Activated CD4-positive, alpha-beta T cell treated with anti-CD3 and anti-CD28 coated beads for 36 hours (primary cell): ENCODE measurements at regions not wholly inside any gene's neighbourhood (a gene's known extent, or its start where the extent isn't known, plus 50 kb on each side); places are given as distances from the start of the nearest gene placed in this dataset.
"Not testable (repeated sequence)": the region's sequence is repeated elsewhere in the genome, so short reads cannot be mapped to it uniquely, and the experiment has no call there.

ENCODE experiments used
- ATAC-seq: fragments of 200-7000 bp; cut with Tn5 transposase; one replicate; pipeline ENCODE4 v1.10.0; 2021; ENCODE audit warnings: mild to moderate bottlenecking, moderate library complexity
- CTCF ChIA-PET: fragments of 350-600 bp; sonication (Branson Sonifier 250); formaldehyde crosslinking; loops from one replicate; lab custom pipeline; 2021; ENCODE audit warnings: antibody characterized with exemption; lab: Charles Lee
- POLR2A ChIA-PET: fragments of 350-600 bp; sonication (Branson Sonifier 250); formaldehyde crosslinking; loops from one replicate; lab custom pipeline; 2021; ENCODE audit warnings: antibody characterized with exemption, inconsistent platforms; lab: Charles Lee
- DNase-seq: peaks from one replicate; pipeline ENCODE4 v3.0.0-alpha.2; 2020
- H3K27ac Mint-ChIP-seq: one replicate; pipeline ENCODE4 v1.8.0; 2021; ENCODE audit warnings: mixed read lengths
- H3K27me3 Mint-ChIP-seq: one replicate; pipeline ENCODE4 v1.8.0; 2021; ENCODE audit warnings: mixed read lengths
- H3K36me3 Mint-ChIP-seq: one replicate; pipeline ENCODE4 v1.8.0; 2021; ENCODE audit warnings: low read depth, mixed read lengths
- H3K4me1 Mint-ChIP-seq: one replicate; pipeline ENCODE4 v1.8.0; 2021; ENCODE audit warnings: mixed read lengths
- H3K4me3 Mint-ChIP-seq: one replicate; pipeline ENCODE4 v1.8.0; 2021; ENCODE audit warnings: mild to moderate bottlenecking, moderate library complexity, mixed read lengths
- H3K9me3 Mint-ChIP-seq: one replicate; pipeline ENCODE4 v1.8.0; 2021; ENCODE audit warnings: low read depth, mixed read lengths
- intact Hi-C, 2 experiments: fragments of 100-400 bp; cut with DNase I in 1 of 2; cut with micrococcal nuclease in 1 of 2; formaldehyde crosslinking; loops; one replicate each; pipeline versions ENCODE4 v1.14.2 to v1.15.1; 2022 to 2024; cut with DNase I, micrococcal nuclease

DNA sequence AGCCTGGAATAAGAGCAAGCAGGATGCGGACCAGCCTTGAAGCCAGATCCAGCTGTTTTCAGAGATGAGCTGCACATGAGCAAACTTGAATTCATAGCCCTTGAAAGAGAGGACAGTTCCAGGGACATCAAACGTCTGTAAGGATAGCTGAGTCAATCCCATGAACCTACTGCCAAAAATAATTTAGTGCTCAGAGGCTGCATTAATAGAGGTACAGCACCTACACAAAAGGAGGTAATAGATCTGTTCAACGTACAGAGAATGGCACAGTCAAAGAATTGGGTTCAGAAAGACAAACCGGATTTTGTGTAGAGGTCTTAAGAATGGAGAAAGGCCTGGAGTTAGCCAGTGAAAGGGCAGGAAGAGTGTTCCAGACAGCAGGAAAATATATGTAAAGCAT is 110.8 kb upstream of the ZC3H12A start:
- intact Hi-C loops = no loop called here
- Mint-ChIP-seq H3K4me3 (no peak overlapping the region), H3K4me1 (no peaks in the 10 kb centered on the region), H3K9me3 (no peaks in the 10 kb centered on the region), H3K27ac (no peak overlapping the region), H3K27me3 (peaks cover 30% of the 10 kb centered on the region), H3K36me3 (no peaks in the 10 kb centered on the region)
- ATAC-seq (no peak), DNase-seq (no peak)
- ChIA-PET CTCF (interaction anchor here (0.6 kb wide), 1 partner anchor 173 kb away, joined by 3 read pairs; no protein-coding TSS in a partner anchor), POLR2A (no interaction called here)

DNA sequence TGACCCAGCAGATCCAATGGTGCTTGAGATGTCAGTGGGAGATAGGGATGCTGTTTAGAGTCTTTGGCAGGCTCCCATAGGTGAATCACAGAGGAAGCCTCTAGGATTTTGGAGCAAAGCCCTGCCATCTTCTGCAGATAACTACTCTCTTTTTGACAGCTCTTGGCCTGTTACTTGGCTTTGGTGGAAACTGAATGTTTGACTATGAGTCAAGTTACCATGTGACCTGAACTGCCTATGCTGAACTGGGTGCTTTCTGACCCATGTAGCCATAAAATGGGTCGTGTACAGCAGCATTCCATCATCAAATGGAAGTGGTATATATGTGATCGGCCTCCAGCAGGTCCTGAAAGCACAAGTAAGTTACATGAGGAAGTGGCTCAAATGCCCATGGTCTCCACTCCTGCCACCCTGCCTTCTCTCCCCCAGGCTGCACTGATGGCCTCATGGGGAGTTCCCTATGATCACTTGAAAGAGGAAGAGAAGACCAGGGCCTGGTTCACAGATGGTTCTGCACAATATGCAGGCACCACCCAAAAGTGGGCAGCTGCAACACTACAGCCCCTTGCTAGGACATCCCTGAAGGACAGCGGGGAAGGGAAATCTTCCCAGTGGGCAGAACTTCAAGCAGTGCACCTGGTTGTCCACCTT is 105.6 kb upstream of the ZC3H12A start:
- H3K27me3 Mint-ChIP-seq = peaks cover 10% of the 10 kb centered on the region
- CTCF ChIA-PET = interaction anchor here (0.7 kb wide), 1 partner anchor 18 kb away, joined by 5 read pairs; no protein-coding TSS in a partner anchor
- ATAC-seq, H3K4me3 Mint-ChIP-seq, H3K36me3 Mint-ChIP-seq, H3K4me1 Mint-ChIP-seq, POLR2A ChIA-PET, H3K9me3 Mint-ChIP-seq, H3K27ac Mint-ChIP-seq, intact Hi-C loops, DNase-seq: not testable (repeated sequence)

DNA sequence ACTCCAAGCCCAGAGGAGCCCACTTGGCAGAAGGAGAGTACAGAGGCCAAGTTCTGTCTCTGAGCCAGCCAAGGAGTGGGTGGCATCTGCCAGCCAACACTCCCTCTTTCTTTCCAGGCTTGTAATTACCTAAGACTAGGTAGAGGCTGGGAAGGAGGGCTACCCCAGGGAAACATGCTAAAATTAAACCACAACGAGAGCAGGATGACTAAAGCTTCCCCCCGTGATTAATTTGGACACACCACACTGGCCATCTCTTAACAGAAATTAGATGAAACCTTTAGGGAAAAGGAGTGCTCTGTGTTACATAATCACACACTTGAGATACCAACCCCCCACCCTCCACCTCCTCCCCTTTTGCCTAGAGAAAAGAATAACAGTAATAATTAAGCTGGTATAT is 102.1 kb upstream of the ZC3H12A start:
- Mint-ChIP-seq H3K4me1 (no peaks in the 10 kb centered on the region), H3K4me3 (no peak overlapping the region), H3K27ac (no peak overlapping the region), H3K36me3 (no peaks in the 10 kb centered on the region), H3K27me3 (peaks cover 3% of the 10 kb centered on the region), H3K9me3 (no peaks in the 10 kb centered on the region)
- ChIA-PET POLR2A (no interaction called here), CTCF (no interaction called here)
- ATAC-seq (no peak), DNase-seq (no peak)
- intact Hi-C loops = no loop called here

DNA sequence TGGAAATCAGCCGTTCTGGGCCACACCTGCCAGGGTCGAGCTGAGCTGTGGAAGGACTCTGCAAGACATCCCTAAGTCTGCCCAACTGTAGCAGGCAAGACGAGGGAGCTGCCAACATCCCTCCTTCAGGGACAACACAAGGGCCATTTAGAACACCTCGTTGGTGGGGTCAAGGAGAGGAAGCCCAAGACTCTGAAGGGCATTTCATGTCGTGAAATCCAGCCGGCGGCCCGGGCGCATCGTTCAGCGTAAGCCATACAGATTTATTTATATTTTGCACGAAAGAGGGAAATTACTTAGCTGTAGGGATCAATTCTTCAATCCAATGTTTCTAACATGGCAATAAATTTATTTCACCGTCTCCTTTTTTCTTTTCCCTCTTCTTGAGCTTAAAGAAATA is 101.7 kb upstream of the ZC3H12A start:
- Mint-ChIP-seq H3K4me3 (no peak overlapping the region), H3K4me1 (no peaks in the 10 kb centered on the region), H3K36me3 (no peaks in the 10 kb centered on the region), H3K9me3 (no peaks in the 10 kb centered on the region), H3K27me3 (peaks cover 5% of the 10 kb centered on the region), H3K27ac (no peak overlapping the region)
- DNase-seq = no peak
- ChIA-PET POLR2A (no interaction called here), CTCF (no interaction called here)
- intact Hi-C loops = no loop called here
- no peak for ATAC-seq

DNA sequence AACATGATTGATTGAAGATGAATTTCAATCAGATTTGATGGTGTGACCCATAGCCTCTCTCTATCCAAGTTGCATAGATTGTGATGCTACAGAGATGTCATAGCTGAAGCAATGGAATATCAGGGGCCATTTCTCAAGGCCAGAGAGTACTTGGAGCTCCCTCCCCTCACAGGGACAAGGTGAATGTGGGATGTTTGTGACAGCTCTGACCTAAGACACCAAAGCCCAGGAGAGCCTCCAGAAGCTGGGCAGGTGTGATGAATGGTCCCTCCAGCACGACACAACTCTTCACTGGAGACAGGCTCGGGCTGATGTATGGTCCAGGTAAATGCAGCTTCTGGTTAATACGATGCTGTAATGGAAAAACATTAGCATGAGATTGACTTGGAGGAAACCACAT is 101.0 kb upstream of the ZC3H12A start:
- ATAC-seq (no peak), DNase-seq (no peak)
- ChIA-PET CTCF (no interaction called here), POLR2A (no interaction called here)
- intact Hi-C loops = no loop called here
- Mint-ChIP-seq H3K9me3 (no peaks in the 10 kb centered on the region), H3K4me1 (no peaks in the 10 kb centered on the region), H3K27me3 (peaks cover 11% of the 10 kb centered on the region), H3K4me3 (no peak overlapping the region), H3K27ac (no peak overlapping the region), H3K36me3 (no peaks in the 10 kb centered on the region)

DNA sequence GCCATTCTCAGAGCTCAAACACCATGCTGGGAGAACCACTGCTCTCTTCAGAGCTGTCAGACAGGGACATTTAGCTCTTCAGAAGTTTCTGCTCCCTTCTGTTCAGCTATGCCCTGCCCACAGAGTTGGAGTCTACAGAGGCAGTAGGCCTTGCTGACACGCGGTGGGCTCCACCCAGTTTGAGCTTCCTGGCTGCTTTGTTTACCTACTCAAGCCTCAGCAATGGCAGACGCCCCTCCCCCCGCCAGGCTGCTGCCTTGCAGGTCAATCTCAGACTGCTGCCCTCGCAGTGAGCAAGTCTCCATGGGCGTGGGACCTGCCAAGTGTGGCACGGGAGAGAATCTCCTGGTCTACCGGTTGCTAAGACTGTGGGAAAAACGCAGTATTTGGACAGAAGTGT is 93.8 kb upstream of the ZC3H12A start:
- intact Hi-C loops, CTCF ChIA-PET: not testable (repeated sequence)

DNA sequence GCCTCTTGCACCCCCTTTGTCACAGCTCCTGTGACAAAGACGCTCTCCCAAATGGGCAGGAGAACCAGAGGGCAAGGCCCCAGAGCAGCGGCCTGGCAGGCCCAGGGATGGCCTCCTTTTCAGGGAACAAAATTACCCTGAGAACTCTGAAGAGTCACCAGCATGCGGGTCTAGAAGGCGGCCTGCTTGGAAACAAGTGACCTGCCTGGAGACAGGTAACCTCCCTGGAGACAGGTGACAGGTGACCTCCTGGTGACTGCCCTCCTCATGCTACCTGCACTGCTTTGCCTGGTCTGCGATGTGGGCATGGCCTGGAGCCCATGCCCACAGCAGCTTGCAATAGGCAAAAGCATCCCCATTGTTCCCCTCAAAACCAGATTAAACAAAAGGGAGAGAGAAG is 86.5 kb upstream of the ZC3H12A start:
- no peak overlapping the region for H3K4me3 Mint-ChIP-seq
- H3K4me1 Mint-ChIP-seq = no peaks in the 10 kb centered on the region
- H3K36me3 Mint-ChIP-seq = no peaks in the 10 kb centered on the region
- no peak overlapping the region for H3K27ac Mint-ChIP-seq
- H3K27me3 Mint-ChIP-seq = peaks cover 12% of the 10 kb centered on the region
- POLR2A ChIA-PET = no interaction called here
- ATAC-seq (no peak), DNase-seq (no peak)
- H3K9me3 Mint-ChIP-seq = no peaks in the 10 kb centered on the region
- intact Hi-C loops = no loop called here
- CTCF ChIA-PET = no interaction called here

More for the DNA sequence above, 93.8 kb upstream of the ZC3H12A start:
- ATAC-seq, H3K27ac Mint-ChIP-seq, H3K36me3 Mint-ChIP-seq, DNase-seq, H3K9me3 Mint-ChIP-seq, H3K4me3 Mint-ChIP-seq, POLR2A ChIA-PET, H3K4me1 Mint-ChIP-seq: not testable (repeated sequence)
- H3K27me3 Mint-ChIP-seq = peaks cover 21% of the 10 kb centered on the region

DNA sequence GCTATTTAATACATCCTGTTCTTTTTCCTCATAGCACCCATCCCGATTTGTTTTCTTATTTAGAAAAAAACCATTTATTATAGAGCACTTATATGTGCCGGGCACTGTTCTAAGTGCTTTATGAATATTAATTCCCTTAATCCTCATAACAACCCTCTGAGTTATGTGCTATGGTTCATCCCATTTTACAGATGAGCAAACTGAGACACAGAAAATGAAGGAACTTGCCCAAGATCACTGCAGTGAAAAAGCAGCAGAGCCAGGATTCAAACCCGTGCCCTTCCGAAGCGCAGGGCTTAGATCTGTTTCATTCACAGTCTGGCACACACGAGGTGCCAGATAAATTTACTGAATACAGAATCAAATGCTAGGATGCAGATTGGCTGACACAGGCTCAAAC is 85.1 kb upstream of the ZC3H12A start:
- no peak for ATAC-seq
- no peak for DNase-seq
- Mint-ChIP-seq H3K9me3 (no peaks in the 10 kb centered on the region), H3K4me3 (no peak overlapping the region), H3K27ac (no peak overlapping the region), H3K4me1 (no peaks in the 10 kb centered on the region), H3K36me3 (no peaks in the 10 kb centered on the region), H3K27me3 (peaks cover 5% of the 10 kb centered on the region)
- ChIA-PET CTCF (no interaction called here), POLR2A (no interaction called here)
- intact Hi-C loops = no loop called here

DNA sequence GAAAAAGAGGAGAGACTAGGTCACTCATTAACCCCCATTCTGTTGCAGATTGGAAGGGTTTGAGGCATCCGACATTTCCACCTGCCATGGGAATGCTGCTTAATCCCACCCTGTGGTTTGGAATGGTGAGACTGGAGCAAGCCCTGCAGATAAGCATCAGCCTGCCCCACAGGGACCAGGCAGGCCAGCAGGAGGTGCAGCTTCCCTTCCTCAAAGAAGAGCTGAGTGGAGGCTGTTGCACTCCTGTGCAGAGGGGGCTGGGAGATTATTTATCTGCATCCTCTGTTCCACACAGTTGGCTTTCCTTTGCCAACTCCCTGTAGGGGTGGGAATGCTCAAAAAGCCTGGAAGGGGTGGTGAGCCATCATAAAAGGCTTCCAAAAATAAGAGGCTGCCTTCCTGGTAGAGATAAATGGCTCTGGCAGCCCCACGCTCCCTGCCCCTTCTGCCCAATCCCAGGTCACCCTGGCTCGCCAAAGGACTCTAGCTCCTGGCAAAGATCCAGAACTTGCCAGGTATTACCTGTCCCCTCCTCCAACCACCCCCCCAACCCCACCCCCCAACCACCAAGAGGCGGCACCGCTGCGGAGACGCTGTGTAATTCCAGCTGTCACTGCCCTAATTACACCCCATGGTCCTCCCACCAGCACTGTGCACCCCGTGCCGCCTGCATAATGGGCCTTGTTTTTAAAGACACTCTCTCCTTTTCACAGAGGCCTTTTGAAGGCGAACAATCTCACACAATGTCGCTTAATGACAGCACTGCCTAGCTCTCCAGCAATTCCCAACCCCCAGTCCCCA is 83.0 kb upstream of the ZC3H12A start:
- no peak for ATAC-seq
- H3K27me3 Mint-ChIP-seq = peaks cover 13% of the 10 kb centered on the region
- H3K36me3 Mint-ChIP-seq = no peaks in the 10 kb centered on the region
- POLR2A ChIA-PET = no interaction called here
- H3K4me3 Mint-ChIP-seq = no peak overlapping the region
- CTCF ChIA-PET = no interaction called here
- H3K4me1 Mint-ChIP-seq = no peaks in the 10 kb centered on the region
- no peaks in the 10 kb centered on the region for H3K9me3 Mint-ChIP-seq
- intact Hi-C loops = no loop called here
- DNase-seq = no peak
- no peak overlapping the region for H3K27ac Mint-ChIP-seq

DNA sequence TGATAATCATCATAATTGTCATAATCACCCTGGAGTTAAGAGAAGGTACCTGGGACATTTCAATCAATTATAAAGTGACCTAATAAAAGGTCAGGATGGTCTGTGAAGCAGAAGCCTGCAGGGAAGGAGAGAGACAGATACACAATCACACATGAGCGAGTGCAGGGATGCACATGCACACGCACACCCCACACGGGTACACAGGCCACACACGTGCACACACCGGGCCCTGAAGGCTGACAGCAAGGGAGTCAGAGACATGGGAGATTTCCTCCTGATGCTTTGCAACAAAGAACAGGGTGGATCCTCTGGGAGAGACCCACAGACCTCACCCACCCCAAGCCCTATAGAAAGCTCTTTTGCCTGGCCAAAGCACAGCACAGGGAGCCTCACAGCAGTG is 82.3 kb upstream of the ZC3H12A start:
- Mint-ChIP-seq H3K27ac (no peak overlapping the region), H3K27me3 (peaks cover 13% of the 10 kb centered on the region), H3K9me3 (no peaks in the 10 kb centered on the region), H3K4me1 (no peaks in the 10 kb centered on the region), H3K36me3 (no peaks in the 10 kb centered on the region), H3K4me3 (no peak overlapping the region)
- intact Hi-C loops = no loop called here
- CTCF ChIA-PET = no interaction called here
- POLR2A ChIA-PET = no interaction called here
- DNase-seq (no peak), ATAC-seq (no peak)

DNA sequence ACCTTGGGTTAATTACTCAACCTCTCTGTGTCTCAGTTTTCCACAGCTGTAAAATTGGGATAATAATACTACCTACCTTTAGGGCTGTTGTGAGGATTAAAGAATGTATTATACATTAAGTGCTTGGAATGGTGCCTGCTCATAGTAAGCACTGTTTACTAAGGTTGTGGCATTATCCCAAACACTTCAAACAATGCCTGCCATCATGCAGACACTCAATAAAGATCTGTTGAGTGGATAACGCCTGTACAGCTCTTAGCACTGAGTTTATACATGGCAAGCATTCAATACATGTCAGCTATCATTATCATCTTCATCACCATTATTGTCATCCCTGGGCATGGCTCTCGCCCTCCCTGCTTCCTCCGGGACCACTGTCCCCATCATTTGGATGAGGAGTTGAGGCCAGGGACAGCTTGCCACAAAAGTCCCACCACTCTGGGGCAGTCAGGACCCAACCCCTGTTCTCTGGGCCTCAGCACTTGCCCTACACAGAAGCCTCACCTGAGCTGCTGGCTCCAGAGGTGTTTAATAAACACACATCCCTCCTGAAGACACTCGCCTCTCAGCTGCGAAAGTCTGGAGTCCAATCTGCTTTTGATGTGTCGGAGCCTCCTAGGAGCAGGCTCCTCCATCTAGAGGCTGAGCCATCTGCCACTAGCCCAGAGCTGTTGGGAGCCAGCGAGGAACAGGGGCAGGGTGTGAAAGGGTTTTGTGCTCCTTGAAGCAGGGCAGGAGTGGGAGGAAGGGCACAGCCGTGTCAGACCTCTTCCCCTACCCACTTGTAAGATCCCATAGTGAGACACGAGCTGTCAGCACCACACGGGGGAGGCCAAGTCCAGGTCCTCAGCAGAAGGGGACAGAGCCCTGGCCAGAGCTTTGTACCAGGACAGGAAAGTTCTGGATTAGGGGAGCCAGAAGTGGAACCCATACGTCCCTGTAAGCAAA is 80.9 kb upstream of the ZC3H12A start:
- Mint-ChIP-seq H3K27ac (no peak overlapping the region), H3K9me3 (no peaks in the 10 kb centered on the region), H3K4me3 (no peak overlapping the region), H3K36me3 (no peaks in the 10 kb centered on the region), H3K27me3 (peaks cover 11% of the 10 kb centered on the region), H3K4me1 (no peaks in the 10 kb centered on the region)
- ChIA-PET CTCF (interaction anchor here (0.5 kb wide), 1 partner anchor 1198 kb away, joined by 3 read pairs; no protein-coding TSS in a partner anchor), POLR2A (no interaction called here)
- intact Hi-C loops = no loop called here
- DNase-seq (no peak), ATAC-seq (no peak)
